A549 (cell line): ENCODE measurements at regions not wholly inside any gene's neighbourhood (a gene's known extent, or its start where the extent isn't known, plus 50 kb on each side); places are given as distances from the start of the nearest gene placed in this dataset.

Experiments used
- ATAC-seq, 2 experiments: fragments of 200-7000 bp in 1 of 2; fragments of >200 bp in 1 of 2; cut with Nextera tagmentation in 1 of 2; cut with Tn5 transposase in 1 of 2; 3 replicates each; pipeline versions ENCODE4 v1.8.0 to v1.9.1; 2018 to 2020; ENCODE audit warnings: mild to moderate bottlenecking in 1 of 2, moderate library complexity in 1 of 2
- CTCF ChIA-PET: fragments of 300-600 bp; sonication (Branson Sonifier 250); formaldehyde crosslinking; extraction: SDS; loops from one replicate; lab custom pipeline; 2021; ENCODE audit warnings: antibody characterized with exemption, inconsistent platforms; lab: Yijun Ruan, JAX
- POLR2A ChIA-PET: fragments of 350-600 bp; formaldehyde crosslinking; extraction: SDS; loops from one replicate; lab custom pipeline; 2021; ENCODE audit warnings: antibody characterized with exemption, inconsistent platforms; lab: Yijun Ruan, JAX
- DNase-seq, 2 experiments: peaks; one replicate each; pipeline versions ENCODE4 v3.0.0 to v3.0.0-alpha.2; 2011 to 2016; ENCODE audit warnings: low read depth in 1 of 2, low spot score in 1 of 2
- FAIRE-seq: peaks from 2 replicates; lab custom pipeline; 2011; peaks lifted over from hg19 to GRCh38; lab: Jason Lieb, UNC
- H3K27ac ChIP-seq, 2 experiments: fragments of >200 bp; sonication (Bioruptor Twin); formaldehyde crosslinking; 3 replicates each; pipeline ENCODE4 v1.5.1; 2016 to 2017
- H3K4me1 ChIP-seq: fragments of >200 bp; sonication (Bioruptor Twin); formaldehyde crosslinking; 3 replicates; pipeline ENCODE4 v1.6.1; 2016
- H3K4me2 ChIP-seq: fragments of >200 bp; sonication (Bioruptor Twin); formaldehyde crosslinking; 3 replicates; pipeline ENCODE4 v1.6.1; 2016
- H3K4me3 ChIP-seq: fragments of >200 bp; sonication (Bioruptor Twin); formaldehyde crosslinking; 3 replicates; pipeline ENCODE4 v1.5.1; 2016
- H3K9me3 ChIP-seq: fragments of >200 bp; sonication (Bioruptor Twin); formaldehyde crosslinking; 3 replicates; pipeline ENCODE4 v1.6.1; 2016
- ATOH8 ChIP-seq: fragments of 250-450 bp; sonication (Bioruptor Pico); IDR thresholded peaks from 2 replicates; pipeline ENCODE4 v1.5.0; 2020; ENCODE audit warnings: low read depth, mild to moderate bottlenecking, moderate library complexity
- BHLHE40 ChIP-seq: IDR thresholded peaks from 2 replicates; pipeline ENCODE4 v1.6.1; 2012; ENCODE audit warnings: low read depth, low read length, inconsistent platforms
- CBX2 ChIP-seq: fragments of 200-600 bp; sonication (generic); IDR thresholded peaks from 2 replicates; pipeline ENCODE4 v1.6.1; 2016; ENCODE audit warnings: low read depth, mild to moderate bottlenecking, borderline replicate concordance
- CBX8 ChIP-seq: fragments of 200-600 bp; sonication (generic); IDR thresholded peaks from 2 replicates; pipeline ENCODE4 v1.6.1; 2016
- CEBPB ChIP-seq, 2 experiments: fragments of >200 bp in 1 of 2; sonication (Bioruptor Twin) in 1 of 2; formaldehyde crosslinking in 1 of 2; IDR thresholded peaks; 2 replicates each; pipeline ENCODE4 v1.6.1; 2012 to 2016
- EHMT2 ChIP-seq: fragments of 200-600 bp; sonication (generic); IDR thresholded peaks from 2 replicates; pipeline ENCODE4 v1.6.1; 2016; ENCODE audit warnings: antibody characterized with exemption, low read depth, mild to moderate bottlenecking, moderate library complexity
- FOSL2 ChIP-seq, 2 experiments: fragments of 450-650 bp in 1 of 2; fragments of >200 bp in 1 of 2; sonication (Bioruptor Twin) in 1 of 2; formaldehyde crosslinking; IDR thresholded peaks; 2 replicates each; pipeline versions ENCODE4 v1.5.0 to v1.6.1; 2016 to 2020; ENCODE audit warnings: mild to moderate bottlenecking in 1 of 2, moderate library complexity in 1 of 2
- HDAC2 ChIP-seq: fragments of 200-600 bp; sonication (generic); IDR thresholded peaks from 2 replicates; pipeline ENCODE4 v1.6.1; 2016
- HOXA7 ChIP-seq: fragments of 250-450 bp; sonication (Bioruptor Pico); IDR thresholded peaks from 2 replicates; pipeline ENCODE4 v1.5.0; 2020; ENCODE audit warnings: mild to moderate bottlenecking, moderate library complexity
- HOXB5 ChIP-seq: fragments of 250-450 bp; sonication (Bioruptor Pico); IDR thresholded peaks from 2 replicates; pipeline ENCODE4 v1.5.0; 2020; ENCODE audit warnings: mild to moderate bottlenecking, moderate library complexity
- MAFK ChIP-seq: fragments of 450-650 bp; IDR thresholded peaks from 2 replicates; pipeline ENCODE4 v1.6.1; 2014; ENCODE audit not compliant: partially characterized antibody
- MAZ ChIP-seq: fragments of 150-350 bp; IDR thresholded peaks from 2 replicates; pipeline ENCODE4 v1.6.1; 2014; ENCODE audit warnings: antibody characterized with exemption, low read depth, low read length, borderline replicate concordance
- POLR2A ChIP-seq: IDR thresholded peaks from 2 replicates; pipeline ENCODE4 v1.6.1; 2012; ENCODE audit warnings: mild to moderate bottlenecking, low read length
- RARB ChIP-seq: fragments of 250-450 bp; sonication (Bioruptor Pico); IDR thresholded peaks from 2 replicates; pipeline ENCODE4 v1.8.0; 2021; ENCODE audit warnings: mild to moderate bottlenecking, moderate library complexity
- RCOR1 ChIP-seq: fragments of 150-350 bp; IDR thresholded peaks from 2 replicates; pipeline ENCODE4 v1.6.1; 2014; ENCODE audit warnings: antibody characterized with exemption, low read length, low read depth
- SREBF2 ChIP-seq: fragments of 450-650 bp; IDR thresholded peaks from 2 replicates; pipeline ENCODE4 v1.6.1; 2014; ENCODE audit warnings: mild to moderate bottlenecking, moderate library complexity
- TP53 ChIP-seq: fragments of 250-450 bp; sonication (Bioruptor Pico); IDR thresholded peaks from 2 replicates; pipeline ENCODE4 v1.5.0; 2021; ENCODE audit warnings: mild to moderate bottlenecking, moderate library complexity
- ZNF302 ChIP-seq: fragments of 250-450 bp; sonication (Bioruptor Pico); IDR thresholded peaks from 2 replicates; pipeline ENCODE4 v1.9.0; 2021; ENCODE audit warnings: inconsistent platforms, mild to moderate bottlenecking, moderate library complexity
- WGBS: methylation state at CpG from one replicate; pipeline ENCODE4 v1.1.6; 2017; ENCODE audit errors: missing lambda C conversion rate; 5-methylcytosine and 5-hydroxymethylcytosine counted together
- TF ChIP-seq, protein P1 (sequence below): fragments of 150-350 bp; IDR thresholded peaks from 2 replicates; pipeline ENCODE4 v1.6.1; 2014; ENCODE audit warnings: low read depth, mild to moderate bottlenecking, low read length
- TF ChIP-seq, protein P2 (sequence below): fragments of >200 bp; sonication (Bioruptor Twin); formaldehyde crosslinking; IDR thresholded peaks from 2 replicates; pipeline ENCODE4 v1.6.1; 2016
- TF ChIP-seq, protein P3 (sequence below): IDR thresholded peaks from 2 replicates; pipeline ENCODE4 v1.6.1; 2012; ENCODE audit warnings: low read depth, borderline replicate concordance

GRCh38 chr2:220437938-220438337, 810.5 kb downstream of the SLC4A3 start:
- ATAC-seq (no peak), FAIRE-seq (no peak), DNase-seq (no peak)
- no peak overlapping the region for H3K4me3 ChIP-seq
- no peak for TF ChIP-seq HDAC2
- TF ChIP-seq ZNF302: no peak
- TF ChIP-seq RARB (CRISPR knock-in tag): no peak
- TF ChIP-seq, protein P1, sequence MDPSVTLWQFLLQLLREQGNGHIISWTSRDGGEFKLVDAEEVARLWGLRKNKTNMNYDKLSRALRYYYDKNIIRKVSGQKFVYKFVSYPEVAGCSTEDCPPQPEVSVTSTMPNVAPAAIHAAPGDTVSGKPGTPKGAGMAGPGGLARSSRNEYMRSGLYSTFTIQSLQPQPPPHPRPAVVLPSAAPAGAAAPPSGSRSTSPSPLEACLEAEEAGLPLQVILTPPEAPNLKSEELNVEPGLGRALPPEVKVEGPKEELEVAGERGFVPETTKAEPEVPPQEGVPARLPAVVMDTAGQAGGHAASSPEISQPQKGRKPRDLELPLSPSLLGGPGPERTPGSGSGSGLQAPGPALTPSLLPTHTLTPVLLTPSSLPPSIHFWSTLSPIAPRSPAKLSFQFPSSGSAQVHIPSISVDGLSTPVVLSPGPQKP: no peak
- no peak for TF ChIP-seq FOSL2 (IDR thresholded peaks at IDR 0.05)
- TF ChIP-seq FOSL2 (CRISPR knock-in tag; IDR thresholded peaks at IDR 0.05): no peak
- TF ChIP-seq, protein P2, sequence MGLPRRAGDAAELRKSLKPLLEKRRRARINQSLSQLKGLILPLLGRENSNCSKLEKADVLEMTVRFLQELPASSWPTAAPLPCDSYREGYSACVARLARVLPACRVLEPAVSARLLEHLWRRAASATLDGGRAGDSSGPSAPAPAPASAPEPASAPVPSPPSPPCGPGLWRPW: no peak
- no peak for TF ChIP-seq SREBF2
- CTCF ChIA-PET: no interaction called here
- H3K4me1 ChIP-seq: no peaks in the 10 kb centered on the region
- no peaks in the 10 kb centered on the region for H3K9me3 ChIP-seq
- H3K4me2 ChIP-seq: no peak overlapping the region
- no peak overlapping the region for H3K27ac ChIP-seq
- 56% methylated on average over 2 of the region's 2 CpGs for WGBS
- POLR2A ChIA-PET: no interaction called here

DNA sequence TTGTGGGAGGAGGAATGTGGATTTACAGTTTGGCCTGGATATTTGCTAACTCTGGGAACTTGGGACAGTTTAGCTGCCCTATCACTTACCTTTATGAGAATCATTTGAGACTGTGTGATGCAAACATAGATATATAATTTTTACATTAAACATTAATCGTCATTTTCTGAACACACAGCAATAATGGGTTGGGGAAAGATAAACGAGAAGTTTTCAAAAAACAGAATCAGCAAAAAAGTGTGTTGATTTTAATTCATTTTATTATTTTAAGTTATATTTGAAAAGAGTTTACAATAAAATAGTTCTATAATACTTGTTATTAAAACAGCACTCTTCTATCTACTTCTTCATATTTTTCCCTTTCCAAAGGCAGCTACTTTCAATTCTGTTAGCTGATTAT, 813.3 kb downstream of the SLC4A3 start:
- H3K4me2 ChIP-seq: no peak overlapping the region
- CTCF ChIA-PET: interaction anchor here (1.2 kb wide), 1 partner anchor 23 kb away, joined by 3 read pairs; no protein-coding TSS in a partner anchor
- peak; percentile 23 for TF ChIP-seq MAFK
- TF ChIP-seq BHLHE40: no peak
- TF ChIP-seq EHMT2: no peak
- TF ChIP-seq CBX8: no peak
- no peak for ATAC-seq
- H3K27ac ChIP-seq: no peak overlapping the region
- no peak for DNase-seq
- POLR2A ChIA-PET: no interaction called here
- WGBS: 62% methylated on average over 2 of the region's 2 CpGs
- no peak for FAIRE-seq
- no peaks in the 10 kb centered on the region for H3K9me3 ChIP-seq
- no peak overlapping the region for H3K4me3 ChIP-seq
- H3K4me1 ChIP-seq: no peaks in the 10 kb centered on the region

DNA sequence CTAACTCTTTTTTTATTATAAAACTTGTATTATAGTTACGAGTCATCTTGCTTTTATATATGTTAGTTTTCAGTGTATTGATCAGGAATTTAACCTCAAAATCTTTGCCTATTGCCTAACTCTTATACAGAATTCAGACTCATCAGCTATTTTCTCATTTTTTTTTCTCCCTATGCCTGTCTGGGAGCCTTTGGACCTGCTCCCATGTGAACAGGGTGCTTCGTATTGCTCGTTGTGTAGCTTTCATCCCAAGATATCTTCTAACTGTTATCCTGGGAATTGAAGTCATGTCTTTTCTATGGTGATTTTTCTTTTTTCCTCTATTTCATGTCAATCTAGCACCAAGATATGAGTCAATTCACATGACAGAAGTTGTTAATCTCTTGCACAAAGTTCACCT, 814.0 kb downstream of the SLC4A3 start:
- Histone ChIP-seq H3K4me1 (no peaks in the 10 kb centered on the region), H3K4me2 (no peak overlapping the region), H3K9me3 (no peaks in the 10 kb centered on the region), H3K4me3 (no peak overlapping the region), H3K27ac (no peak overlapping the region)
- no peak for ATAC-seq
- POLR2A ChIA-PET: no interaction called here
- no peak for DNase-seq
- FAIRE-seq: no peak
- TF ChIP-seq CEBPB (IDR thresholded peaks at IDR 0.05) (no peak), EHMT2 (no peak), ATOH8 (CRISPR knock-in tag) (no peak), HOXA7 (CRISPR knock-in tag) (no peak), POLR2A (no peak), CBX2 (no peak), RCOR1 (no peak), HOXB5 (CRISPR knock-in tag) (no peak), MAZ (no peak), TP53 (CRISPR knock-in tag) (no peak)
- TF ChIP-seq, protein P2: no peak
- CTCF ChIA-PET: interaction anchor here (1.2 kb wide), 1 partner anchor 24 kb away, joined by 3 read pairs; no protein-coding TSS in a partner anchor
- WGBS: 75% methylated on average over 3 of the region's 3 CpGs

GRCh38 chr2:220442012-220442411, 814.6 kb downstream of the SLC4A3 start:
- Histone ChIP-seq H3K4me1 (no peaks in the 10 kb centered on the region), H3K4me2 (no peak overlapping the region), H3K27ac (no peak overlapping the region), H3K9me3 (no peaks in the 10 kb centered on the region), H3K4me3 (no peak overlapping the region)
- FAIRE-seq: no peak
- ATAC-seq: no peak
- ChIA-PET CTCF (no interaction called here), POLR2A (no interaction called here)
- WGBS: 61% methylated on average over 3 of the region's 3 CpGs
- no peak for DNase-seq
- TF ChIP-seq SREBF2: no peak
- TF ChIP-seq, protein P3, sequence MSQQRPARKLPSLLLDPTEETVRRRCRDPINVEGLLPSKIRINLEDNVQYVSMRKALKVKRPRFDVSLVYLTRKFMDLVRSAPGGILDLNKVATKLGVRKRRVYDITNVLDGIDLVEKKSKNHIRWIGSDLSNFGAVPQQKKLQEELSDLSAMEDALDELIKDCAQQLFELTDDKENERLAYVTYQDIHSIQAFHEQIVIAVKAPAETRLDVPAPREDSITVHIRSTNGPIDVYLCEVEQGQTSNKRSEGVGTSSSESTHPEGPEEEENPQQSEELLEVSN: no peak
- TF ChIP-seq CBX2: no peak
- TF ChIP-seq HOXA7 (CRISPR knock-in tag): no peak
